SU-DHL-6 (cell line): ENCODE measurements at regions not wholly inside any gene's neighbourhood (a gene's known extent, or its start where the extent isn't known, plus 50 kb on each side); places are given as distances from the start of the nearest gene placed in this dataset.

Experiments used
- H2AFZ ChIP-seq: fragments of 200-600 bp; sonication (generic); 2 replicates; pipeline ENCODE4 v1.6.1; 2014; ENCODE audit warnings: low read depth, mild to moderate bottlenecking, moderate library complexity, mixed read lengths, antibody characterized with exemption, low read length; ENCODE audit not compliant: severe bottlenecking
- H3F3A ChIP-seq: fragments of 200-600 bp; shearing (Covaris generic); 2 replicates; pipeline ENCODE4 v1.6.0; 2016; ENCODE audit warnings: antibody characterized with exemption, mild to moderate bottlenecking; ENCODE audit not compliant: insufficient read depth
- H3K27ac ChIP-seq: fragments of 200-600 bp; sonication (generic); 2 replicates; pipeline ENCODE4 v1.5.1; 2016; ENCODE audit warnings: low read depth, mild to moderate bottlenecking, low read length, moderate library complexity, mixed read lengths
- H3K27me3 ChIP-seq: fragments of 200-600 bp; sonication (generic), shearing (Covaris generic); 2 replicates; pipeline ENCODE4 v1.6.0; 2014; ENCODE audit warnings: mild to moderate bottlenecking, low read length
- H3K36me3 ChIP-seq: fragments of 200-600 bp; sonication (generic); 2 replicates; pipeline ENCODE4 v1.6.1; 2014; ENCODE audit warnings: mild to moderate bottlenecking, low read length, mixed read lengths
- H3K4me2 ChIP-seq: fragments of 300-600, 200-600 bp; shearing (Covaris generic), sonication (generic); 2 replicates; pipeline ENCODE4 v1.6.0; 2014; ENCODE audit warnings: low read length, low read depth, mild to moderate bottlenecking; ENCODE audit not compliant: poor library complexity, severe bottlenecking
- H3K4me3 ChIP-seq: fragments of 200-600 bp; sonication (generic); 2 replicates; pipeline ENCODE4 v1.5.1; 2014; ENCODE audit warnings: antibody characterized with exemption, low read length, mild to moderate bottlenecking, mixed read lengths; ENCODE audit not compliant: insufficient read depth, poor library complexity, severe bottlenecking
- H3K79me2 ChIP-seq: fragments of 200-600 bp; sonication (generic); 2 replicates; pipeline ENCODE4 v1.6.1; 2014; ENCODE audit warnings: mild to moderate bottlenecking, low read length, moderate library complexity; ENCODE audit not compliant: insufficient read depth
- H3K9ac ChIP-seq: fragments of 200-600 bp; sonication (generic); 2 replicates; pipeline ENCODE4 v1.7.0; 2014; ENCODE audit warnings: mild to moderate bottlenecking, low read length
- H3K9me2 ChIP-seq: fragments of 200-600 bp; sonication (generic); replicated peaks from 2 replicates; pipeline ENCODE4 v1.6.1; 2014; ENCODE audit warnings: low read length; ENCODE audit not compliant: insufficient read depth
- H3K9me3 ChIP-seq: fragments of 200-600 bp; sonication (generic); 2 replicates; pipeline ENCODE4 v1.6.1; 2014; ENCODE audit warnings: low read length, mixed read lengths; ENCODE audit not compliant: insufficient read depth
- H4K20me1 ChIP-seq: fragments of 200-600 bp; sonication (generic); 2 replicates; pipeline ENCODE4 v1.6.1; 2014; ENCODE audit warnings: low read depth, mild to moderate bottlenecking, antibody characterized with exemption, low read length, moderate library complexity, mixed read lengths
- CTCF ChIP-seq: fragments of 200-600 bp; sonication (generic); IDR thresholded peaks from one replicate; pipeline ENCODE4 v1.5.1; 2017; ENCODE audit warnings: antibody characterized with exemption, mild to moderate bottlenecking, low read length, moderate library complexity; ENCODE audit not compliant: insufficient read depth, poor library complexity, severe bottlenecking
- EZH2phosphoT487 ChIP-seq: fragments of 200-600 bp; sonication (generic), shearing (Covaris generic); conservative IDR thresholded peaks from 2 replicates; pipeline ENCODE4 v1.6.1; 2018; ENCODE audit warnings: mild to moderate bottlenecking, antibody characterized with exemption, low read length, moderate library complexity, mixed read lengths

- no peak overlapping the region for H2AFZ ChIP-seq
- no peak overlapping the region for H3K27ac ChIP-seq
- no peaks in the 10 kb centered on the region for H3F3A ChIP-seq
- no peaks in the 10 kb centered on the region for H4K20me1 ChIP-seq
- H3K4me3 ChIP-seq, result no peak overlapping the region
- no peaks in the 10 kb centered on the region for H3K27me3 ChIP-seq
- no peaks in the 10 kb centered on the region for H3K9me2 ChIP-seq
- H3K79me2 ChIP-seq, result no peaks in the 10 kb centered on the region
- peaks cover 3% of the 10 kb centered on the region; the same call in 1 of the 2 replicates for H3K9me3 ChIP-seq
- H3K4me2 ChIP-seq, result no peak overlapping the region
- H3K9ac ChIP-seq, result no peak overlapping the region
- TF ChIP-seq EZH2phosphoT487 (no peak), CTCF (no peak)
- no peaks in the 10 kb centered on the region for H3K36me3 ChIP-seq
These were observed 252.3 kb upstream of the TMPRSS15 start for GRCh38 chr21:18655931-18656330.

- no peaks in the 10 kb centered on the region for H3F3A ChIP-seq
- H2AFZ ChIP-seq, result no peak overlapping the region
- H3K27me3 ChIP-seq, result no peaks in the 10 kb centered on the region
- H3K79me2 ChIP-seq, result no peaks in the 10 kb centered on the region
- no peak overlapping the region for H3K9ac ChIP-seq
- no peak overlapping the region for H3K4me2 ChIP-seq
- H3K9me3 ChIP-seq, result no peaks in the 10 kb centered on the region
- H4K20me1 ChIP-seq, result no peaks in the 10 kb centered on the region
- H3K36me3 ChIP-seq, result no peaks in the 10 kb centered on the region
- TF ChIP-seq EZH2phosphoT487 (no peak), CTCF (no peak)
- H3K9me2 ChIP-seq, result no peaks in the 10 kb centered on the region
- no peak overlapping the region for H3K4me3 ChIP-seq
- no peak overlapping the region for H3K27ac ChIP-seq
These were observed 258.3 kb upstream of the TMPRSS15 start for GRCh38 chr21:18661842-18662241.

GRCh38 chr21:18663663-18664062 is 260.1 kb upstream of the TMPRSS15 start:
- no peaks in the 10 kb centered on the region for H3K79me2 ChIP-seq
- H3K27me3 ChIP-seq, result no peaks in the 10 kb centered on the region
- no peak overlapping the region for H3K27ac ChIP-seq
- no peak overlapping the region for H3K4me3 ChIP-seq
- no peaks in the 10 kb centered on the region for H3K9me3 ChIP-seq
- no peaks in the 10 kb centered on the region for H3F3A ChIP-seq
- no peak for TF ChIP-seq CTCF
- TF ChIP-seq EZH2phosphoT487, result no peak
- no peak overlapping the region for H3K4me2 ChIP-seq
- no peak overlapping the region for H3K9ac ChIP-seq
- no peaks in the 10 kb centered on the region for H3K36me3 ChIP-seq
- H2AFZ ChIP-seq, result no peak overlapping the region
- no peaks in the 10 kb centered on the region for H3K9me2 ChIP-seq
- no peaks in the 10 kb centered on the region for H4K20me1 ChIP-seq
